HG02884 (cell line): ENCODE measurements at regions not wholly inside any gene's neighbourhood (a gene's known extent, or its start where the extent isn't known, plus 50 kb on each side); places are given as distances from the start of the nearest gene placed in this dataset.

Experiments used
- ATAC-seq: cut with Tn5 transposase; IDR thresholded peaks from one replicate; pipeline ENCODE4 v1.9.1; 2021; ENCODE audit warnings: mild to moderate bottlenecking, moderate library complexity; ENCODE audit not compliant: unreplicated experiment

DNA sequence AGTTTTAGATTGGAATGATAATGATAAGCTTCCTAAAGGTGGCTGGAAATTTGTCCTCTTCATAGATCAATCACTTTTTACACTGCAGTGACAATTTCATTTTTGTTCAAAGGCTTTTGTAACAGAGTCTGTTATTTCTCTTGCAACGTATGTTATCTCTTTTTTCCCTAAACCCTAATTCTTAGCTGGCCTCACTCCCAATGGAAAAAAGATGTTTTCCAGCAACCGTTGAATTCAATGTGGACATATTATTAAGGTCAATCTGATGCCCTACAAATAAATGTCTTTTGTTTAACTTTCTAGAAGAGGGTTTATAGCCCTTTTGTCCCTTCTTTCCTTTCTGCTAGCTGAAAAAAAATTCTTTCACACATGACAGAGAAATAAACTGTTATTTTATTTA is 192.7 kb upstream of the NWD2 start:
- ATAC-seq, result no peak

DNA sequence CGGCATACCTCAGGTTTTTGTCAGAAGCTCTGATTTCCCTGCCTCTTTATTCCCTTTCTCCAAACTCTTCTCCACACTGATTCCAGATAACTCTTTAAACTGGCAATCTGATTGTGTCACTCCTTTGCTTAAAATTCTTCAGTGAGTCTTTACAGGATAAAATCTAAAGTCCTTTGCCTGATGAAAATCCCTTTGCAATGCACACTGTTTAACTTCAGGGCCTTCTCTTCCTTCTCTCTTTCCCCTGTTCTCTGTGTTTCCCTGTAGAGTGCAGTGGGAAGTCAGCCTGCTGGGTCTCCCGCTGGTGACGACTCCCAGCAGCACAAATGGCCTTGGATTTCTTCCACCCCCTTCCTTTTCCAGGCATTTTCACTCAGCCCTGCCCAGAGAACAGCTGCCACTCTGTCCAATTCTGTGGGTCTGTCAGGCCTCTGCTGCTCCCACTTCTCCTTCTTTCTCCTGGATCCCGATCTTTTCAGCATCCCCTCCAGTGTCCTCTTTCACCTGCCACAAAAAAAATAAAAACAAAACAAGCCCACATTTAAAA is 189.9 kb upstream of the NWD2 start:
- no peak for ATAC-seq

DNA sequence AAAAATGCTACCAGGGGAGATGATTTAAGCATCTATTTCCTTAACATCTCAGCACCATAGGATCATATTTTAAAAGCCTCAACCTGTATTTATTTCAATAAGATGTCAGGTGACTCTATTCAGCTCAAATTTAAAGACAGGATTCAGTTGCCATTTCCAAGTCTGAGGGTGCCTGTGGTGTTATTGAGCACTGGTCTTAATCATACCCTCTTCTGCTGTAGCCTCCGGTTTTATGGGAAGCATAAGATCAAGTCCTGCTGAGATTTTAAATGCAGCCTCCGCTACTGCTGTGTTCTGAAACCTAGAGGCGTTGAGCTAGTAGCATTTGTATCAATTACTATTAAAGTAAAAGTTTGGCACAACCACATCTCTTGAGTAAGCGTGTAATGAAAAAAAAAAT is 185.7 kb upstream of the NWD2 start:
- ATAC-seq, result no peak

DNA sequence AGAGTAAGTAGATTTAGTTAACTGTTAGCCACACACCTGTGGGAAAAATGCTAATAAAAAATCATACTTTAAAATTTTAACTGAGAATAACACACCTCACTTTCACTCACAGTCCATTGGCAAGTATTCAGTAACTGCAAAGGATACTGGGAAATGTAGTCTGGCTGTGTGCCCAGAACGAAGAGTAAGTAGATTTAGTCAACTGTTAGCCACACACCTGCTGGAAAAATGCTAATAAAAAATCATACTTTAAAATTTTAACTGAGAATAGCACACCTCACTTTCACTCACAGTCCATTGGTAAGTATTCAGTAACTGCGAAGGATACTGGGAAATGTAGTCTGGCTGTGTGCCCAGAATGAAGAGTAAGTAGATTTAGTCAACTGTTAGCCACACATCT is 178.4 kb upstream of the NWD2 start:
- no peak for ATAC-seq

DNA sequence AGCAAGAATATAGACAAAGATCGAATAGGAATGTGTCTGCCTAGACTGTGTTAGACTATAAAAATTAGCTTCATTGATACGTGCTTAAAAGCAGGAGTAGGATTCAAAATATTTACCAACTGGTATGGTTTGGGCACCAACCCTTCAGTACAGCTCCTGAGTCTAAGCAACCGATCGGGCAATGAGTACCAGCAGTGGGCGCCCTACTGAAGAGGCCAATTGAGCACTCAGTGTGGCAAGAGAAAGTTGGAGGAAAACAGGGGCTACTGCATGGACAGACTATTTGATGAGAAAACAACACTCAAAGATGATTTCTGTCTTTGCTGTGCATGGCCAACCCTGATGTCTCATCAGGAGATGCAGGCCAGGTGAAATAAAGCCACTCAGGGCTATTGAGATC is 176.0 kb upstream of the NWD2 start:
- ATAC-seq, result no peak

DNA sequence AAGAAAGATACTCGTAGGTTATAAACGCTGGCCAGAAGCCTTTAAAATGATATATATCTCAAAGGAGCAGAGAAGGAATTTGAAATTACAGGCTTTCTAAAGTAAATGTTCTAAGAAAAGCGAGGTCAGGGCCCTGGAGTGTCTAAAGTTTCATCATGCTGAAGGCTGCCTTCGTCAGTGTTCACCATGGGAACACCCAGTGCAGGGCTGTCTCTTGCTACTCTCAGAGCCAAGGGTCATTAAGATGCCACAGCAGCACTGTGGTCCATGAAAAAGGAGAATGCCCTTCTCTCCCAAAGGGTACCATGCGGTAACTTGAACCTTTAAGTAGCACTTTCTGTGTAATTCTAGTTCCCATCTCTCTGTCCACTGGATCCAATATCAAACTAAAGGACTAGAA is 174.5 kb upstream of the NWD2 start:
- ATAC-seq, result no peak

DNA sequence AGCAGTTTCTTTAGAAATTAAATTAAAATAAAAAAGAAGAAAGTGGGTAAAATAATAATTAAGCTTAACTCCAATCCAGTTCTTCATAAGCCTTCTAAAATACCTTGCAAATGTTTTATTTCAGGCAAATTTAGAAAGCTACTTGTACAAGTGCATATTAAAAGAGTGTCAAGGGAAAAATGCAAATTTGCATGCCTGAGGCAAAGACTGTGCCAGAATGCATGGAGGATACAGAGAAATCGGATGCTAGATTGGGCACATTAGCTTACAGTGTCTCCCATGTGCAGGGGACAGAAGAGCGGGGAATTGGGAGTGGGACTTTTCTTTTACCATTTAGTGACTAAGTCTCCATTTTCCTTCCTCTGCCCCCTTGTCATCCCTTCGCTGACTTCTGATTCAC is 173.0 kb upstream of the NWD2 start:
- no peak for ATAC-seq

DNA sequence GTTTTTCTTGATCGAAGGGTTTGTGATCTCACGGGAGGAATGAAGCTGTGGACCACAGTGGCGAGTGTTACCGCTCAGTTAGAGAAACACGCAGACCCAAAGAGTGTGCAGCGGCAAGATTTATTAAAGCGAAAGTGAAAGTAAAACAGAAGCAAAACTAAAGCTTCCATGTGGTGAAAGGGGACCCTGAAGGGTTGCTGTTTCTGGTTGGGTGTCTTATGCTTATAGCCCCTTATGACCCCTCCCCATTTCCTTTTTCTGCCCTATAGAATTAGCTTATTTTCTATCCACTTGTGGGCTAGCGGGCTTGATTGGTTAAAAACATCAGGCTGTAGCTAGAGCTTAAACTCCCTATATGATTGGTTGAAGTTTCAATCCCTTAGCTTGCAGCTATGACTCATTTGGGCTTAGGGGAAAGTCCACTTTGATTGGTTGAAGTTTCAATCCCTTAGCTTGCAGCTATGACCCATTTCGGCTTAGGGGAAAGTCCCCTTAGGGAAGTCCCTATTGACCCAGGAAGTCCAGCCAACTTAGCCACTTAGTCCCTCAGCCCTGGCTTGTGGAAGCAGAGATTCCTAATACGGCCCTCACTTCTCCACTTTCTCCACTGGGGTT is 171.2 kb upstream of the NWD2 start:
- no peak for ATAC-seq

DNA sequence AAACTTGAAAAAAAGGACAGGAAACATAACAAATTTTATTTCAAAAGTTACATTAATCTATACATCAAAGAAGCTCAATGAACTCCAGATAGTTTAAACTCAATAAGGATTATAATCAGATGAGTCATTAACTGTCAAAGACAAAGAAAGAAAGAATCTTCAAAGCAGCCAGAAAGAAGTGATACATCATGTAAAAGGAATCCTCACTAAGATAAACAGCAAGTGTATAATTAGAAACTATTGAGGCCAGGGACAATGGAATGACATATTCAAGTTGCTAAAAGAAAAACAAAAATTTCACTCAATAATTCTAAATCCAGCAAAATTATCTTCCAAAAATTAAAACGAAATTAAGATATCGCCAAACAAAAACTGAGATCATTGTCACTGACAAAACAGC is 161.6 kb upstream of the NWD2 start:
- no peak for ATAC-seq

DNA sequence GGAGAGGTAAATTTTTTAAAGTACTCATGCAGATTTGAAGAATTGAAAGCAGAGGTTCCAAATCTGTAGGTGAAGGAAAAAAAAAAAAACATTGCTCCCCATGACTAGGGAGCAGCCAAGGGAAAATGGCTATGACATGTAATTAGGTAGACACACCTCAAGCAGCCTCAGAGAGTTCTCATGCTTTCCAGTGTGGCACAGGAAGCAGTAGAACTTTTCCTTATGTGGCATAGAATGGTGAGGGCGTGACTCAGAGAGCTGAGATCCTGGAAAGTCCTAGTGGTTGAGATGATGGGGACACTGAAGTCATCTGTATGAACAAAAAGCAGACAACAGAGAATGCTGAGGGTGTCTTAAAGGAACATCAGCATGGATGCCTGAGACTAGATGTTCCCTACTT is 148.6 kb upstream of the NWD2 start:
- no peak for ATAC-seq

DNA sequence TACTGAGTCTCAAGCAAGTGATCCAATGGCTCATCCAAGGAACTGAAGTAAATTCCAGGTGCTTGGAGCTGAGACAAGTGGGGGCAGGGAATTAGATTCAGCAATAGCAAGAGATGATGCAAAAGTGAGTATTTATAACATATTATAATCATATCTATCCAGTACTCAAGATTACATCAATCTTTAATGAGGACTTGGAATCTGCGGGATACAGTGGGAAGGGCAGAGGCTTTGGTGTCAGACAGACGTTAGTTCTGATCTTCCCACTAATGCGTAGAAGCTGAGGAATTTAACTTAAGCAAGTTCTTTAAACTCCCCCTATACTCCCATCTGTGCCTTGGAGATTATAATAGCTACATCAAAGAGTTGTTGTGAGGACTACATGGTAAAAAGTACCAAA is 143.4 kb upstream of the NWD2 start:
- no peak for ATAC-seq

DNA sequence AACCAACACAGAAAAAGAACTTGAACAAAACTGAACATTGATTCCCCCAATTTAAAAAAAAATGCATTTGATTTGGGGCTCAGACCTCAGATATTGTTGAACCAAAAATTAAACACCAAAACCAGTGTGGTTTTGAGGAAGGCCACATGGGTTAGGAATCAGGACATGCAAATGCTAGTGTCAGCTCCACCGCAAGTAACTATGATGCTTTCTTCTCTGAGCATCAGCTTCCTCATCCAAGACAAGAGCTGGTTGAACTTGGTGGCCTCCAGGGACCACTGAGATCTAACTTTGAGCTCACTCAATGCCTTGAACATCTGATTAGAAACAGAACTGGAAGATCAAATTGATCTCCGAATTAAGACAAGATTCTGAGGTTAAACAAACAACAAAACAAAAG is 142.9 kb upstream of the NWD2 start:
- no peak for ATAC-seq

DNA sequence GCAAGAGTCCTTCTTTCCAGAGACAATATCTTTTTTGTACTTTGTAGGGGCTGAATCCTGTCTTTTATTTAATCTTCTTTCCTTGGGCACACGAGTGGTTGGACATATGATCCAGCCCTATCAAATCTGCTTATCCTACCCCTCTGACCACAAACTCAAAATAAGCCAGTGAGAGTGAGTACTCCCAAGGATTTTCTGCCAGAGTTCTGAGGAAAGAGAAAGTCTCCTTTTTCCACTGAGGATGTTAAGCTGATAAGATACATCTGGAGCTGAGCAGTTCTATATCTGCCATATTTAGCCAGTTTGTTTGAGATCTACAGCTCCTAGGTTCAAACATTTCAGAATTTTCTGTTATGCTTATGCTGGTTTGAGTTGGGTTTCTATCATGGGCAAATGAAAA is 134.8 kb upstream of the NWD2 start:
- no peak for ATAC-seq

DNA sequence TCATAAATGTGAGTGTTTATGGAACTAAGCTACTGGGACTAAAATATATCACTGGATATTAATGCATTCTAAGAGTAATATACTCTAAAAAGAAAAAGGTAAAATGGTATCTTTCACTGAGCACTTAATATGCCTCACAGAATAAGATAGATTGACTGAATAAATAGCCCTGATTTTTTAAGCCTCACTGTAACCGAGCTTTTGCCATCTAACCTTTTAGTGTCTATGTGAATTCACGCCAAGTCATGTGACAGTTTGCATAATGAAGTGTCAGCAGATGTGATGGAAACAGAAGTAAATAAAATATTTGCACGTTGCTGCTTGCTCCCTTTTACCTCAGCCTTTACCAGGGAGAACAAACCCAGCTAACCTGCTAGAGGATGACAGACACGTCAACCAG is 119.7 kb upstream of the NWD2 start:
- no peak for ATAC-seq

DNA sequence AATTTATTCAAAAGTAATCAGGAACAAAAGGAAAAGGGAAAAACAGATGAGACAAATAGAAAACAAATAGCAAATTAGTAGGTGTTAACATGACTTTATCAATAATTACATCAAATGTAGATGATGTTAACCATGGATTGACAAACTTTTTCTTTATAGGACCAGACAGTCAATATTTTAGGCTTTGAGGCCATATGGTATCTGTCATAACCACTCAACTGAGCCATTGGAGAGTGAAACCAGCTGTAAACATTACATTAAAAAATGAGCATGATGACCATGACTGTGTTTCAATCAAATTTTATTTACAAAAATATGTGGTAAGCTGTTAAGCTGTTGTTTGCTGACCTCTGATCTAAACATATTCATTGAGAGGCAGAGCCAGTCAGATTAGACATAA is 118.5 kb upstream of the NWD2 start:
- ATAC-seq, result no peak

DNA sequence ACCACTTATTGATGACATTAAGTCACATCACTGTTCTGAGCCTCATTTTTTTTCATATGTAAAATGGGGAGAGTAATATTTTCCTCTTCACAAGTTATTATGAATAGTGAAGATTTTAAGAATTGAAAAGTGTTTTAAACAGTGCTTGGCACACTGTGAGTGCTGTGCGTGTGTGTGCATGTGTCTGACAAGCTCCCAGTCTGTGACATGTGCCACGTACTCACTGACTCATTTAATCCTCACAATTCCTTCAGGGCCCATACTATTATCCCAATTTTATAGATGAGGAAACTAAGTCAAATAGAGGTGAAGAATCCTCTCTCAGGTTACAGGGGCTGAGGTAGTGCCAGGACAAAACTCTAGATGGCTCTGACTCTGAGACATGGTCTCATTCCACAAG is 114.1 kb upstream of the NWD2 start:
- ATAC-seq, result no peak

DNA sequence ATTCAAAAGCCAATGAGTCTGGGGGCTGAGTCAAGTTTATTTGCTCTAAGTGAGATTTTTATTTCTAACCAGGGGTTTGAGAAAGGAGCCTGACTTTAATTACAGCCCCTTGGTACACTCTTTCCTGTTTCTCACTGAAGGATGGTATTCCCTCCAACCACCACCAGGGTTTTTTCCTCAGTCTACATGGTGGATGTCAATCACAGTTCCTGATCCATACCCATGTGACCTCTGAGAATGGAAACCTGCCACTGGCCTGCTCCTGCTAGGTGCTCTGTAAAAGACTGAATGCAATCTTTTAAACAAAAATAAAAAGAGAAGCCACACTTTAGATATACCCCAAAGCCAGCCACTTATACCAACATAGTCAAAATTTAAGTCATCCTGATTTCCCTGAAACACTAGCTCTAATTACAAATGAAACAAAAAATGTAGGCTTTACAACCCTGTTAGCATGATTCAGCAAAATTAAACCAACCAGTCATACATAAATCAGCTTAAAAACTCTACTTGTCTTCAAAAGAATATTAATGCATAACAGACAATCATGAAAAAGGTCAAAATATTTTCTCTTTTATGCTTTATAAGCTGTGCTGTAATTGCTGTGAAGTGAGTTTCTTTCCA is 112.1 kb upstream of the NWD2 start:
- ATAC-seq, result no peak

DNA sequence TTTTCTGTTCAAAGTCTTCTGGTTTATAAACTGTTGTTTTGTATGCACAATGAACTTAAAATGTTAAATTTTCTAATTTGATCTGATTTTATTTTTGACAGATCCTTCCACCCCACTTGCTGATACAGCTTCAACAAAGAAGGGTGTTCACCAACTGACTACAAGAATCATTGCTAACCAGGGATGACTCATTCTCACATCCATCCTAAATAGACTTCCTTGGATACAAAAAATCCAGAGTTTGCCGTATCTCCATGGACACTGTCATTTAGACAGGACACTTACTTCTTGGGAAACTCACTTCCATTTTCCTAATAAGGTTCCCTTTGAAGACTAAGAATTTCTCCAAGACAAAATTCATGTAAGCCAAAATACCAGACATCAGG is 111.6 kb upstream of the NWD2 start:
- no peak for ATAC-seq

DNA sequence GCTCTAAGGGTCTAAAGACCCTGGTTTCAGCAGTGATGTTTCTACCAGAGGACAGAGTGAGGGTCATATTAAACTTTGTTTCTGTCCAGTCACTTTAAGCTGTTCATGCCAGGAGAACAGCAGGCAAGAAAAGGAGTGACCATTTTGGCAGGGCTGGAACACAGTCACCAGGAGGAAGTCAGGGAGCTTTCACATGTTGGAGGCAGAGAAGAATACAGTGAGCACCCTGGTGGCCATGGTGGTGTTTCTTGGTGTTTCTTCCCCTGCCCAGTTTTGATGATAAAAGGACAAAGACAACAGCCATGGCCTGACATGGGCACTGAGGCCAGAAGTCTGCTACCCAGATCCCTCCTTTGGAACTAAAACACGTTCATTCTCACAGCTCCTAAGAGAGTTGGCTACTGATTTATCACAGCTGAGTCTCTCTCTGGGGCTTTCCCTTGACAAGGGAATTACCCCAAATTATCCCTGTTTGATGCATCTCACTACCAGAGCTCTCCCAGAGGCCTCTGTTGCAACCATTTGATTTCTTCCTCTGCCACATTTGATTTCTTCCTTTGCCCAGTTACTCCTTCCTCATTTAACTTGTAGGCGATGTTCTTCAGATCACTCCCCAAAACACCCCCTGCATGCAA is 106.4 kb upstream of the NWD2 start:
- peak; percentile 80 for ATAC-seq

DNA sequence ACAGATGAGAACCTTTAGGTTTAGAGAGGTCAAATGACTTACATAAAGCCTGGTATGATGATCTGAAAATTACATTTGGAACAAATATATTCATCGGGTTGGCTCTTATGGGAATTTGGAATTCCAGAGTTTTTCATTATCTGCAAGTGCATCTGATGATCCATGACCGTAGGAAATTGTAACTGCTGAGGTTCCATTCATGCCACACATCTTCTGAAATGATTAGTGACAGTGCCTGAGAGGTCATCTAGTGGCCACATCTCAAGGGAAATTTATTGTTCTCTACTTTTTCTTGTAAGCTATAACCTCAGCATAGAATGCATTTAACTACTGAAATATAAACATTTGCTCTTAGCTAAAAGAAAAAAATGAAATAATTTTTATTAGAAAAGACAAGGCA is 105.8 kb upstream of the NWD2 start:
- ATAC-seq, result peak; percentile 53

DNA sequence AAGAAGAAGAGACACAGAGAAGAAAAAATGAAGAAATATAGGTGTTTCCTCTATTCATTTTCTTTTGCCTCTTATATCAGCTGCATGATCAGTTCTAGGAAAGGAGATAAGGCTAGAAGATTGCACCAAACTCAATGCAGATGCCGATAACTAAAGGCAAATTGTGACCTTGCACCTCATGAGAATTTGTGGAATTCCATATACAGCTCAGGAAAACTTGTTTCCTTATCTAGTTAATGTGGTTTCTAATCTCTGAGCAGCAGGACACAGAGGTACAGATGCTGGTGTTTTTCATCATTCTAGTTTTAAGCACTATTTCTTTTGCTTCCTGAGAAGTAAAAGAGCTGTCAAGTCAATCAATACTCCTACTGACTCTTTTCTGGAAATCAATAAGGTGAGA is 104.6 kb upstream of the NWD2 start:
- no peak for ATAC-seq

DNA sequence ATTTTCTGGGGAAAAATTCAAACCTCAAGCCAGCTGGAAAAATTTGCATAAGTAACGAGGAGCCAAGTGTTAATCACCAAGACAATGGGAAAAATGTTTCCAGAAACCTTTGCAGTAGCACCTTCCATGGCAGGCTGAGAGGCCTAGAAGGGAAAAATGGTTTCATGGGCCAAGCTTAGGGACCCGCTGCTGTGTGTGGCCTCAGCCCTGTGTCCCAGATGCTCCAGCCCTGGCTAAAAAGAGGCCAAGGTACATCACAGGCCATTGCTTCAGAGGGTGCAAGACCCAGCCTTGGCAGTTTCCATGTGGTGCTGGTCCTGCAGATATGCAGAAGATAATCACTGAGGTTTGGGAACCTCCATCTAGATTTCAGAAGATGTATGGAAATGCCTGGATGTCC is 98.3 kb upstream of the NWD2 start:
- no peak for ATAC-seq
